NT2/D1 (cell line): ENCODE measurements at regions not wholly inside any gene's neighbourhood (a gene's known extent, or its start where the extent isn't known, plus 50 kb on each side); places are given as distances from the start of the nearest gene placed in this dataset.

Source experiments
- SUZ12 ChIP-seq: IDR thresholded peaks from 2 replicates; pipeline ENCODE4 v1.6.1; 2011; ENCODE audit not compliant: insufficient read length, insufficient read depth; ENCODE audit errors: extremely low read depth
- YY1 ChIP-seq: IDR thresholded peaks from 2 replicates; pipeline ENCODE4 v1.6.1; 2011; ENCODE audit not compliant: insufficient read length, insufficient read depth
- ZNF274 ChIP-seq: IDR thresholded peaks from 2 replicates; pipeline ENCODE4 v1.6.1; 2011; ENCODE audit warnings: mild to moderate bottlenecking, low read depth, low read length

DNA sequence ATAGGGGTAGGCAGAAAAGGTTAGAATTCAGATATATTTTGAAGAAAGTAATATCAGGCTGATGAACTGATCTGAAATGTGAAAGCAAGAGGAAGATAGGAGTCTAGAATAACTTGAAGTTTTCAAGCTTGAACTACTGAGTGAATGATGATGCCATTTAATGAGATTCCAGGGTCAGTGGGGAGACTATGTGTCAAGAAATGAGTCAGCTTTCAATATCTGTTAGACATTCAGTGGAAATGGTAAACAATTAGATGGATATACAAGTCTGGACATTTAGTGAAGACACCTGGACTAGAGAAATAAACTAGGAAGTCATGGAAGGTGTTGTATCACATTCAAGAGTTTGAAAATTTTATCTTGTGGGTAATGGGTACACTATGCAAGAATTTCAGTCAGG is 326.9 kb downstream of the FSIP2 start:
- no peak for TF ChIP-seq ZNF274
- no peak for TF ChIP-seq SUZ12
- TF ChIP-seq YY1: no peak
